ENCODE measurements at regions not wholly inside any gene's neighbourhood (a gene's known extent, or its start where the extent isn't known, plus 50 kb on each side); places are given as distances from the start of the nearest gene placed in this dataset.

DNA sequence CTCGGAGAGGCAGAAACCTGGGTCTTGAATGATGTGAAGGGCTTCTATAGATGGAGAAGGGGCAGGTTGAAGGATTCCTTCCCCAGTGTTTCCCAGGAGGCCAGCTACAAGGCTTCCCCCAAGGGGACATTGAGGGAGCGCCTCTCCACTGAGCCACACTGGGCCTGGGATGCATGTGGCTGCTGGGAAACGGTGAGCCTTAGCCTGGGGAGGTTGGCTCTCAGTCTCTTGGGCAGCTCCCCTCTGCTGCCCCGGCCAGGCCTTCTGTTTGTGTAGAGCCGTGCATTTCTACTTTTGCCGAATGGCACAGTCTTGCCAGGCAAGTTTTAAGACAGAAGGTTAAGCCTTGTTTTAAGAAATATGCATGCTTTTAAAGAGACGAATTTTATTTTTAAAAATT is 254.4 kb upstream of the POU3F1 start:
- TF ChIP-seq CTCF (conservative IDR thresholded peaks at IDR 0.05) (no peak), ZFX (IDR thresholded peaks at IDR 0.05) (no peak)
